ENCODE measurements at regions not wholly inside any gene's neighbourhood (a gene's known extent, or its start where the extent isn't known, plus 50 kb on each side); places are given as distances from the start of the nearest gene placed in this dataset.

GRCh38 chr6:100135977-100136376 lies 142.0 kb upstream of the MCHR2 start:
- DNase-seq (ENCODE audit: low read depth), result no peak

- no peak for DNase-seq (ENCODE audit: low read depth)
These were observed 140.7 kb upstream of the MCHR2 start for GRCh38 chr6:100134703-100135102.

- no peak for DNase-seq (ENCODE audit: low read depth)
These were observed 140.3 kb upstream of the MCHR2 start for GRCh38 chr6:100134297-100134696.

- no peak for DNase-seq (ENCODE audit: low read depth)
These were observed 138.0 kb upstream of the MCHR2 start for GRCh38 chr6:100132005-100132404.

- DNase-seq (ENCODE audit: low read depth), result no peak
These were observed 136.6 kb upstream of the MCHR2 start for GRCh38 chr6:100130630-100131029.

GRCh38 chr6:100126790-100127484 lies 132.9 kb upstream of the MCHR2 start:
- no peak for DNase-seq (ENCODE audit: low read depth)

- no peak for DNase-seq (ENCODE audit: low read depth)
These were observed 128.0 kb upstream of the MCHR2 start for GRCh38 chr6:100121854-100122609.

- no peak for DNase-seq (ENCODE audit: low read depth)
These were observed 125.2 kb upstream of the MCHR2 start for GRCh38 chr6:100119261-100119660.

- DNase-seq (ENCODE audit: low read depth), result no peak
These were observed 124.3 kb upstream of the MCHR2 start for GRCh38 chr6:100118301-100118700.

- no peak for DNase-seq (ENCODE audit: low read depth)
These were observed 123.7 kb upstream of the MCHR2 start for GRCh38 chr6:100117680-100118079.

GRCh38 chr6:100116411-100117194 lies 122.6 kb upstream of the MCHR2 start:
- DNase-seq (ENCODE audit: low read depth), result no peak

- DNase-seq (ENCODE audit: low read depth), result no peak
These were observed 121.5 kb upstream of the MCHR2 start for GRCh38 chr6:100115407-100116101.

- no peak for DNase-seq (ENCODE audit: low read depth)
These were observed 119.0 kb upstream of the MCHR2 start for GRCh38 chr6:100112855-100113508.

- no peak for DNase-seq (ENCODE audit: low read depth)
These were observed 112.0 kb upstream of the MCHR2 start for GRCh38 chr6:100105919-100106529.

GRCh38 chr6:100105138-100105537 lies 111.1 kb upstream of the MCHR2 start:
- DNase-seq (ENCODE audit: low read depth), result no peak

- no peak for DNase-seq (ENCODE audit: low read depth)
These were observed 109.9 kb upstream of the MCHR2 start for GRCh38 chr6:100103931-100104330.

- DNase-seq (ENCODE audit: low read depth), result no peak
These were observed 109.2 kb upstream of the MCHR2 start for GRCh38 chr6:100103194-100103593.

- DNase-seq (ENCODE audit: low read depth), result no peak
These were observed 107.6 kb upstream of the MCHR2 start for GRCh38 chr6:100101644-100102043.

GRCh38 chr6:100100776-100101175 lies 106.8 kb upstream of the MCHR2 start:
- no peak for DNase-seq (ENCODE audit: low read depth)

GRCh38 chr6:100099189-100100074 lies 105.4 kb upstream of the MCHR2 start:
- no peak for DNase-seq (ENCODE audit: low read depth)

Data from T-helper 22 cell (primary cell).